Immature natural killer cell (primary cell): ENCODE measurements at regions not wholly inside any gene's neighbourhood (a gene's known extent, or its start where the extent isn't known, plus 50 kb on each side); places are given as distances from the start of the nearest gene placed in this dataset.
"Not testable (repeated sequence)": the region's sequence is repeated elsewhere in the genome, so short reads cannot be mapped to it uniquely, and the experiment has no call there.

Experiments
- DNase-seq, 3 donors: peaks; one replicate each; pipeline ENCODE4 v3.0.0; 2022; ENCODE audit warnings: mixed read lengths in 1 of 3
- H3K27ac Mint-ChIP-seq, 6 donors: one replicate each; pipeline ENCODE4 v1.8.0; 2020; ENCODE audit warnings: mixed read lengths in 6 of 6, mild to moderate bottlenecking in 5 of 6, inconsistent platforms in 4 of 6, moderate library complexity in 3 of 6
- H3K27me3 Mint-ChIP-seq, 3 donors: one replicate each; pipeline ENCODE4 v1.8.0; 2020 to 2021; ENCODE audit warnings: low read depth in 3 of 3, mild to moderate bottlenecking in 3 of 3, mixed read lengths in 3 of 3, moderate library complexity in 3 of 3, inconsistent platforms in 1 of 3
- H3K36me3 Mint-ChIP-seq, 3 donors: one replicate each; pipeline ENCODE4 v1.8.0; 2020; ENCODE audit warnings: mixed read lengths in 3 of 3, inconsistent platforms in 2 of 3, mild to moderate bottlenecking in 2 of 3
- H3K4me1 Mint-ChIP-seq, 2 donors: one replicate each; pipeline ENCODE4 v1.8.0; 2020; ENCODE audit warnings: inconsistent platforms in 2 of 2, mild to moderate bottlenecking in 2 of 2, mixed read lengths in 2 of 2, moderate library complexity in 1 of 2
- H3K4me3 Mint-ChIP-seq, 5 donors: one replicate each; pipeline ENCODE4 v1.8.0; 2020; ENCODE audit warnings: mild to moderate bottlenecking in 5 of 5, mixed read lengths in 5 of 5, inconsistent platforms in 3 of 5, moderate library complexity in 3 of 5
- H3K9me3 Mint-ChIP-seq, 6 donors: one replicate each; pipeline ENCODE4 v1.8.0; 2020; ENCODE audit warnings: mild to moderate bottlenecking in 6 of 6, mixed read lengths in 6 of 6, inconsistent platforms in 4 of 6, moderate library complexity in 3 of 6

GRCh38 chr10:8396675-8397074 is 342.2 kb downstream of the GATA3 start:
- H3K4me1 Mint-ChIP-seq, result peaks cover 8 to 12% of the 10 kb centered on the region in 2 donors
- DNase-seq, result no peak
- H3K9me3 Mint-ChIP-seq, result no peaks in the 10 kb centered on the region
- H3K36me3 Mint-ChIP-seq, result peaks cover 0 to 4% (median 0%) of the 10 kb centered on the region in 3 donors
- H3K27me3 Mint-ChIP-seq, result peaks cover 0 to 4% (median 2%) of the 10 kb centered on the region in 3 donors
- H3K27ac Mint-ChIP-seq, result no peak overlapping the region
- H3K4me3 Mint-ChIP-seq, result no peak overlapping the region

DNA sequence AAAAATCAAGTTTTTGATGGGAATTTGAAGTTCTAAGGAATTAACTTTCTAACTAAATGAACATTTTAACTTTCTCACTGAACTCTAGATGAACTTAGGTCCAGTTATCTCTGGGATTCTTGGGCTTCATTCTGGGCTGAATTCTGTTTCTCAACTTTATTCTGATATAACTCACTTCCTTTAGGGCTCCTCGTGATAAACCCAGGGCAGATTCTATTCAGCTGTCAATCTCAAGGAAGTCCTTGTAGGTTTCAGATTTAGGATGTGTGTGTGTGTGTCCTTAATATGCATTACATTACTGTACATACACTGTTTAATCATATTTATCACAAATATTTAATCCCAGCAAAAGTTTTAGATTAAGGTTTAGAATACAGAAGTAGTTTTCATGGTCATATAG is 344.3 kb downstream of the GATA3 start:
- H3K4me1 Mint-ChIP-seq, result peaks cover 28 to 33% of the 10 kb centered on the region in 2 donors
- H3K27me3 Mint-ChIP-seq, result peaks cover 0 to 6% (median 4%) of the 10 kb centered on the region in 3 donors
- DNase-seq, result no peak
- H3K36me3 Mint-ChIP-seq, result peaks cover 0 to 4% (median 0%) of the 10 kb centered on the region in 3 donors
- no peaks in the 10 kb centered on the region for H3K9me3 Mint-ChIP-seq
- H3K4me3 Mint-ChIP-seq, result no peak overlapping the region
- peak overlapping the region in 1 of 6 donors; percentile 25 for H3K27ac Mint-ChIP-seq

- H3K4me3 Mint-ChIP-seq, result no peak overlapping the region
- peaks cover 42 to 47% of the 10 kb centered on the region in 2 donors for H3K4me1 Mint-ChIP-seq
- no peak for DNase-seq
- H3K27me3 Mint-ChIP-seq, result peaks cover 0 to 11% (median 8%) of the 10 kb centered on the region in 3 donors
- no peaks in the 10 kb centered on the region for H3K9me3 Mint-ChIP-seq
- H3K36me3 Mint-ChIP-seq, result peaks cover 0 to 2% (median 0%) of the 10 kb centered on the region in 3 donors
- H3K27ac Mint-ChIP-seq, result peak overlapping the region in 1 of 6 donors; percentile 47
Observed at GRCh38 chr10:8400151-8400550, 345.7 kb downstream of the GATA3 start.

DNA sequence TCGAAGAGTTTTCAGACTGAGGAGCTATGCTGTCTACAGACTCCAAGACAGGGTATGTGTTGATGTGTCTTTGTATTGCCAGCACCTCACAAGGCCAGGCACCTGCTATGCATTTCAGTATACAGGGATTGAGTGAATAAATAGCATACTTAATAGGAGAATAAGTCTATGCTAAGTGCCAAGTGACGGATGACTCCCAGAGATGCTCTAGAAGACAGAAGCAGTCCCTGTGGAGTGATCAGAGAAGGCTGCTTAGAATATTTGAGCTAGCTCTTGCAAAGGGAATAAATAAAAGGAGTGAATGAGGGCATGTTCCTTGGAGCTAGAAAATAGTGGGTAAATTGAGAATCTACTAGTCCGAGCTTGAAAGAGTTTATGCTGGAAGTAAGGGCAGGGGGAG is 346.4 kb downstream of the GATA3 start:
- Mint-ChIP-seq H3K4me3 (peak overlapping the region in 1 of 5 donors; percentile 1), H3K9me3 (no peaks in the 10 kb centered on the region), H3K36me3 (no peaks in the 10 kb centered on the region), H3K27ac (no peak overlapping the region), H3K27me3 (peaks cover 0 to 9% (median 8%) of the 10 kb centered on the region in 3 donors), H3K4me1 (peaks cover 47 to 55% of the 10 kb centered on the region in 2 donors)
- DNase-seq, result no peak

DNA sequence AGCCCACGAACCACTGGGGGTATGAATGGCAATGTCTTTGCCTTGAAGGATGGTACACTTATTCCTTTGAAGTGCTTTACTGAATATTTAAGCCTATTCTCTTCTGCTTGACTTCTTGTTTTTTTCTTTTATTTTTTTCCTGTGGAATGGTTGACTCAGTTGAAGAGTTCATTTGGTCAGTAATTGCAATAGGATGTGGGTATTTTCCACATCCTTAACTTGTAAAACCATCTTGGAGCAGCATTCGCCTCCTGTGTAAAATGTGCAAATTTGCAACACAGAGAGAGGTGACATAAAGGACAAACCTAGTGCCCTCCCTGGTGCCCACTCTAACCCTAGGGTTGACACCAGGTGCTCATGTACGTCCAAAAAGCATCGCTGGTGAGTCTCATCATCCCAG is 347.0 kb downstream of the GATA3 start:
- H3K4me1 Mint-ChIP-seq, result peaks cover 52 to 61% of the 10 kb centered on the region in 2 donors
- H3K4me3 Mint-ChIP-seq, result peak overlapping the region in 1 of 5 donors; percentile 10
- H3K27me3 Mint-ChIP-seq, result peaks cover 0 to 9% (median 8%) of the 10 kb centered on the region in 3 donors
- no peak for DNase-seq
- no peaks in the 10 kb centered on the region for H3K9me3 Mint-ChIP-seq
- H3K27ac Mint-ChIP-seq, result peak overlapping the region in 5 of 6 donors; percentile 22 to 87 (median 59)
- H3K36me3 Mint-ChIP-seq, result no peaks in the 10 kb centered on the region

- Mint-ChIP-seq H3K27me3 (peaks cover 0 to 9% (median 8%) of the 10 kb centered on the region in 3 donors), H3K36me3 (no peaks in the 10 kb centered on the region), H3K4me1 (peaks cover 55 to 67% of the 10 kb centered on the region in 2 donors), H3K27ac (peak overlapping the region; percentile 66 to 92 (median 80)), H3K4me3 (peak overlapping the region in 4 of 5 donors; percentile 36 to 46 (median 42)), H3K9me3 (no peaks in the 10 kb centered on the region)
- DNase-seq, result peak in 1 of 3 donors; percentile 31
Observed at GRCh38 chr10:8402576-8402975, 348.1 kb downstream of the GATA3 start.

DNA sequence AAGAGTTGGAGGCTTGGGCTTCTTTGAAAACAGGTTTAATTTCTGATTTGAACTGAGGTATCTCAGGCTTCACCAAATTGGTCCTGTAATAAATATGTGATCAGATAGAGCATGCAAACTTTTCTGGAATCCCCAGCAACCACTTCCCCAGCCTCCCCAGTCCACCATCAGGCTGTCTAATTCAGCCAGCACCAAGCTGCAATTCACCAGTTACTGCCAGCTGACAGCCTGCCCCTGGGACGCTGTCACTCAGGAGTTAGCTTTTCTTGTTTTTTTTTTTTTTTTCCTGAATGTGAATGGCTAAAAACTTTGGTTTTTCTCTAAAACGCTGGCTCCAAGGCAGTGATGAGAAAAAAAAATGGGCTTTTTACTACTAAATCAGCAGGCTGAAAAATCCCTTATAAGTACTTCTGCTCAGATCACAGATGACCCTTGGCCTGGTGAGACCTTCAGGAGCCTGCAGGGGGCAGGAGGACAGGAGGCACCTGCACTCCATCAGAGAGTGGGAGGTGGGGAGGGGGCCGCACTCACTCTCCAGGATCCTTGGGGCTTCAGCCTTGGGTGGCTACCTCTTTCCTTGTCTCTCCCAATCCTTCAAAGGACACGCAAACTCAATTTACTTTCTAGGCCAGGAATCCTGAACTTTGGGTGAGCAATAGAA is 349.4 kb downstream of the GATA3 start:
- peak overlapping the region; percentile 81 to 94 (median 86) for H3K27ac Mint-ChIP-seq
- H3K4me1 Mint-ChIP-seq, result peaks cover 55 to 68% of the 10 kb centered on the region in 2 donors
- H3K4me3 Mint-ChIP-seq, result peak overlapping the region; percentile 46 to 77 (median 73)
- no peaks in the 10 kb centered on the region for H3K36me3 Mint-ChIP-seq
- peaks cover 0 to 9% (median 8%) of the 10 kb centered on the region in 3 donors for H3K27me3 Mint-ChIP-seq
- no peaks in the 10 kb centered on the region for H3K9me3 Mint-ChIP-seq
- DNase-seq, result no peak

DNA sequence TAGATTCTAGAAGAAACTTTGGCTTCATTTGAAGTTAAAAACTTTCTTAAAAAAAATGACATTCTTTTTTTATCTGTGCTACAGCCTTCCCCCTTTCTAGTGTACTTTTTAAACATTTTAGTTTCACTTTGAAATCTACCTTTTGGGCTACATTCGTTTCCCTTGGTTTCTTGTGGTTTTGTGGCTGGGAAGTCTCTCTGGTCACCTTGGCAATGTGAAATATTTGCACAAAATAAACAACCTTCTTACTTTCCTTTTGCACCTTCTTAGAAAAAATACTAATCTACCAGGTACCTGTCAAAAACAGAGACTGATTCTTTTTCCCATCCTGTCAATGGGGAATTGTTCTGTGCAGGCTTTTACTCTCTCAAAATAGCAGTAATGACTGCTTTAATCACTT is 350.2 kb downstream of the GATA3 start:
- DNase-seq, result peak; percentile 76 to 80 (median 77)
- Mint-ChIP-seq H3K9me3 (no peaks in the 10 kb centered on the region), H3K27ac (peak overlapping the region; percentile 79 to 94 (median 86)), H3K4me3 (peak overlapping the region; percentile 46 to 77 (median 73)), H3K36me3 (no peaks in the 10 kb centered on the region), H3K4me1 (peaks cover 55 to 68% of the 10 kb centered on the region in 2 donors), H3K27me3 (peaks cover 0 to 9% (median 6%) of the 10 kb centered on the region in 3 donors)

DNA sequence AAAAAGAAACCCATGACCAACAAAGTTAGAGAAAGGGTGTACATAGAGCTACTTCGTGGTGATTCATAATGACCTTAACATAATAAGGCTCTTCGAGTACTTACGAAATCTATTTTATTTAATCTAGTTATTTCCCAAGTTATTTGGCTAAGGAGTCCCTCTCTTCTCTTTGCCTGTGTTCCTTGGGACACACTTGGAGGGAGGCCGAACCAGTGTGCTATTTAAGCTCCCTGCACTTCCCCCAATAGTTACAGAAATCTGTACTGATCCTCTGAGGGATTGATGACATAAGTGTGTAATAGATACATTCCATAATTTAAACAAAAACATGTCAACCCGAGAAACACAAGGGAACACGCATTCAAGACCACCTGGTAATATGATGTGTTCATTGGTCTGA is 351.1 kb downstream of the GATA3 start:
- Mint-ChIP-seq H3K4me3 (peak overlapping the region in 1 of 5 donors; percentile 77), H3K36me3 (no peaks in the 10 kb centered on the region), H3K4me1 (peaks cover 55 to 66% of the 10 kb centered on the region in 2 donors), H3K27me3 (peaks cover 0 to 9% (median 6%) of the 10 kb centered on the region in 3 donors), H3K27ac (peak overlapping the region; percentile 18 to 94 (median 86)), H3K9me3 (no peaks in the 10 kb centered on the region)
- DNase-seq, result no peak

GRCh38 chr10:8407501-8408021 is 353.1 kb downstream of the GATA3 start:
- Mint-ChIP-seq H3K27ac (peak overlapping the region in 2 of 6 donors; percentile 40 to 53), H3K9me3 (no peaks in the 10 kb centered on the region)

GRCh38 chr10:8410506-8410905 is 356.0 kb downstream of the GATA3 start:
- Mint-ChIP-seq H3K27me3 (peaks cover 0 to 6% (median 0%) of the 10 kb centered on the region in 3 donors), H3K9me3 (no peaks in the 10 kb centered on the region), H3K4me1 (peaks cover 13 to 21% of the 10 kb centered on the region in 2 donors), H3K4me3 (no peak overlapping the region), H3K27ac (peak overlapping the region in 2 of 6 donors; percentile 45 to 74), H3K36me3 (no peaks in the 10 kb centered on the region)
- DNase-seq, result no peak

More at GRCh38 chr10:8407501-8408021, 353.1 kb downstream of the GATA3 start:
- peaks cover 39 to 46% of the 10 kb centered on the region in 2 donors for H3K4me1 Mint-ChIP-seq
- peaks cover 0 to 5% (median 4%) of the 10 kb centered on the region in 3 donors for H3K27me3 Mint-ChIP-seq
- H3K4me3 Mint-ChIP-seq, result no peak overlapping the region
- DNase-seq, result no peak
- no peaks in the 10 kb centered on the region for H3K36me3 Mint-ChIP-seq

DNA sequence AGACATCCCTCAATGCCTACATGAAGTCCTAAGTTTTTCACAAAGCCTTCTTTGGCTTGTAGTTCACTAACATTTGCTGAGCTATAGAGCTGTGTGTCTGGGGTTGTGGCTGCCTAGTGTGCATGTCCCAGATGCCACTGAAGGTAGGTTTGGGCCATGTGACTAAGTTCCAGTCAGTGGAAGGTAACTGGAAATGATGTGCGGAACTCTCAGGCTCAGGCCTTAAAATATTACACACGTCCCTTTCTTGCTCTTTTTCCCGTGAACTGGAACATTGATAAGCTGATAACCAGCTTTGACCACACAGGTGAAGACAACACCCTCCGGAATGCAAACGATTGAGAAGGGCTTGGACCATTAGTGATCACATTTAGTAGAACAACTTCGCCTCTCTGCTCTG is 358.1 kb downstream of the GATA3 start:
- Mint-ChIP-seq H3K9me3 (no peaks in the 10 kb centered on the region), H3K4me3 (no peak overlapping the region), H3K36me3 (no peaks in the 10 kb centered on the region), H3K27ac (no peak overlapping the region), H3K4me1 (peaks cover 23 to 25% of the 10 kb centered on the region in 2 donors), H3K27me3 (peaks cover 0 to 6% (median 0%) of the 10 kb centered on the region in 3 donors)
- DNase-seq, result no peak

DNA sequence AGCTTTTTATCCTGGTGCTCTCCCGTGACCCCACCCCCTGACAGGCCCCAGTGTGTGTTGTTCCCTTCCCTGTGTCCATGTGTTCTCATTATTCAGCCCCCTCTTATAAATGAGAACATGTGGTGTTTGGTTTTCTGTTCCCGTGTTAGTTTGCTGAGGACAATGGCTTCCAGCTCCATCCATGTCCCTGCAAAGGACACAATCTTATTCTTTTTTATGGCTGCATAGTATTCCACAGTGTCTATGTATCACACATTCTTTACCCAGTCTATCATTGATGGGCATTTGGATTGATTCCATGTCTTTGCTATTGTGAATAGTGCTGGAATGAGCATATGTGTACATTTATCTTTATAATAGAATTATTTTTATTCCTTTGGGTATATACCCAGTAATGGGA is 360.5 kb downstream of the GATA3 start:
- H3K4me3 Mint-ChIP-seq, DNase-seq, H3K36me3 Mint-ChIP-seq, H3K9me3 Mint-ChIP-seq: not testable (repeated sequence)
- Mint-ChIP-seq H3K4me1 (peaks cover 34 to 38% of the 10 kb centered on the region in 2 donors), H3K27ac (peak overlapping the region in 5 of 6 donors; percentile 91 to 99 (median 99)), H3K27me3 (peaks cover 0 to 12% (median 0%) of the 10 kb centered on the region in 3 donors)

- Mint-ChIP-seq H3K4me1 (peaks cover 34 to 38% of the 10 kb centered on the region in 2 donors), H3K36me3 (peaks cover 0 to 4% (median 0%) of the 10 kb centered on the region in 3 donors), H3K27ac (peak overlapping the region; percentile 91 to 99 (median 99)), H3K4me3 (peak overlapping the region; percentile 56 to 82 (median 66)), H3K9me3 (peaks cover 0 to 3% (median 0%) of the 10 kb centered on the region in 6 donors), H3K27me3 (peaks cover 0 to 12% (median 2%) of the 10 kb centered on the region in 3 donors)
- peak; percentile 68 to 84 (median 82) for DNase-seq
Observed at GRCh38 chr10:8416192-8416701, 361.8 kb downstream of the GATA3 start.
